ENCODE measurements at regions not wholly inside any gene's neighbourhood (a gene's known extent, or its start where the extent isn't known, plus 50 kb on each side); places are given as distances from the start of the nearest gene placed in this dataset.

- no peak for TF ChIP-seq CTCF (IDR thresholded peaks at IDR 0.05)
- no peak for TF ChIP-seq POLR2A (IDR thresholded peaks at IDR 0.05)
Measured at GRCh38 chr6:126195625-126196236, 144.2 kb upstream of the CENPW start.

All from body of pancreas (tissue), 4 donors.